ENCODE measurements at regions not wholly inside any gene's neighbourhood (a gene's known extent, or its start where the extent isn't known, plus 50 kb on each side); places are given as distances from the start of the nearest gene placed in this dataset.
"Not testable (repeated sequence)": the region's sequence is repeated elsewhere in the genome, so short reads cannot be mapped to it uniquely, and the experiment has no call there.

DNA sequence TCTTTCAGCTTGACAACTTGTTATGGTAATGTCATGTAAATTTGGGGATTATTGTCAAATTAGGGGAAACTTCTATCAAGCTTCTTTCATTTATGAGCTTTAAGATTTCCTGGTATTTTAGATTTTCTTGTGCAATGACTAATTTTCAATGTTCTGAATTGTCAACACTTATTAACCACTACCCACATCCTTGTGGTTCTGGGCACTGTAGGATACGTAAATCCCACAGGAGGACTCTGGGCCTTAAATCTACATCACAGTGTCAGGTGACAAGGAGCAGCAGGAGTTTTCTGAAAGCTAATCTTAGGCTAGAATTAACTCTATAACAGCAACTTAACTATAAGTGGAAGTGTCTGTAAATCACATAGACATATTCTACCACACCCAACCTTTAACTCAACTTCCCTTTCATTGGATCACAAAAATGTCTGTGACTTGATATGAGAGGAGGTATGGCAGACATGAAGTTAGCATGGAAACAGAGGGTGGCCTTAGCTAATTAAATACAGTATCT lies 397.7 kb downstream of the HLX start:
- Histone ChIP-seq H3K27me3 (ENCODE audit: control insufficient read depth, insufficient read depth, low read length) (no peaks in the 10 kb centered on the region), H3K9ac (ENCODE audit: low read length) (no peak overlapping the region), H3K36me3 (ENCODE audit: control insufficient read depth, insufficient read depth, low read length) (no peaks in the 10 kb centered on the region), H3K4me1 (ENCODE audit: control insufficient read depth, insufficient read depth, low read length) (no peaks in the 10 kb centered on the region), H3K27ac (ENCODE audit: low read depth, low read length) (no peak overlapping the region), H3K4me3 (ENCODE audit: low read length) (no peak overlapping the region)

DNA sequence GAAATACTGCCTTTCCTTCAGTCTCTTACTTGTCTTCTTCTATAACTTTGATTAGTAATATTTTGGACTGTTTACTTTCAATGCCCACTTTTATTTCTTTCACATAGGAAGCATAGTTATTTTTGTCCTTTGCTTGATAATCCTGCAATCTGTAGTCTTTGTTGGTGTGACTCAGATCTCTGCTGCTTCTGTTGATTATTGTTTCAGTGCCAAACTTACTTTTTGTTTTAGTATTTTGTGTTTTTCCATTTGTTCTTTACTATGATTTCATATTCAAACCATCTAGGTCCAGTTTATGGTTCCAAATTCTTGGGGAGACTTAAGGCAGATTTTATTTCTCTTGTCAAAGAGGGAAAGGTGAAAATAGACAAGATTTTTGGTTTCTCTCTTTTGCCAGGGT lies 399.9 kb downstream of the HLX start:
- Histone ChIP-seq H3K36me3 (ENCODE audit: control insufficient read depth, insufficient read depth, low read length) (no peaks in the 10 kb centered on the region), H3K4me1 (ENCODE audit: control insufficient read depth, insufficient read depth, low read length) (peaks cover 7% of the 10 kb centered on the region), H3K9ac (ENCODE audit: low read length) (no peak overlapping the region), H3K27ac (ENCODE audit: low read depth, low read length) (no peak overlapping the region), H3K4me3 (ENCODE audit: low read length) (no peak overlapping the region), H3K27me3 (ENCODE audit: control insufficient read depth, insufficient read depth, low read length) (no peaks in the 10 kb centered on the region)

DNA sequence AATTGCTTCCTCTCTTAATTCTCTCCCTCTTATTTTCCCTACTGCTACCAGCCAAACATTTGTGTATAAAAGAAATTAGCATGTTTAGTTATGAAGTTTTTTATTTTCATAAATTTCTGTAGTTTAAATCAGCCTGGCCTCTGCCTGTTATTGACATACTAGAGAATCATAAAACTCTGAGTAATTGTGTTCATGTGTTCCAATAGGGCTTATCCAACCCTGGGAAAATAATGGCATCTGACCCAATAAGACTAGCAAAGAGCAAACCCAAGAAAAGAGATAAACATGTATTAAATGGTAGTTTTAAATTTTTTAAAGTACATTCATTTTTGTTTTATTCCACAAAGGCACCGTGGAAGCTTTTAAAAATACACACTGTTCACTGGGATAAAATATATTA lies 404.3 kb downstream of the HLX start:
- H3K36me3 ChIP-seq (ENCODE audit: control insufficient read depth, insufficient read depth, low read length) = no peaks in the 10 kb centered on the region

DNA sequence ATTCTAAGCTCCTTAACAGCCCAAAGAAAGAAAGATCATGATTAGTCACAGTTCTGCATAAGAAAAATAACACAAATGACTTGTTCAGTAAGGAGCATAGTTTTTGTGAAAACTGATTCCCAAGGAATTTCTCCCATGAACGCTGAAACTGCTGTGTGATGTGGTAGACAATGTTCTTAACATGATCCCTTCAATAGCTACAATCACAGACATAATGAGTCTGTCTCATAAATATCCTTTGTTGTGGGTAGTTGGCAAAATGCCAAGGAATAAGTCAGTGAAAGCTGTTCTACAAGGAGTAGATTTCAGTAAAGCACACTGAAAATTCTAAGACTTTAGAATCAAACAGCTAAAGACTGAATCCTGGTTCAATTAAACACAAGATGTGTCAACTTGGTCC lies 404.8 kb downstream of the HLX start:
- Histone ChIP-seq H3K27ac (ENCODE audit: low read depth, low read length) (no peak overlapping the region), H3K4me3 (ENCODE audit: low read length) (no peak overlapping the region), H3K4me1 (ENCODE audit: control insufficient read depth, insufficient read depth, low read length) (peaks cover 7% of the 10 kb centered on the region), H3K27me3 (ENCODE audit: control insufficient read depth, insufficient read depth, low read length) (no peaks in the 10 kb centered on the region), H3K36me3 (ENCODE audit: control insufficient read depth, insufficient read depth, low read length) (no peaks in the 10 kb centered on the region), H3K9ac (ENCODE audit: low read length) (no peak overlapping the region)

More for the DNA sequence above, 404.3 kb downstream of the HLX start:
- no peak overlapping the region for H3K4me3 ChIP-seq (ENCODE audit: low read length)
- no peak overlapping the region for H3K27ac ChIP-seq (ENCODE audit: low read depth, low read length)
- H3K9ac ChIP-seq (ENCODE audit: low read length) = no peak overlapping the region
- peaks cover 7% of the 10 kb centered on the region for H3K4me1 ChIP-seq (ENCODE audit: control insufficient read depth, insufficient read depth, low read length)
- no peaks in the 10 kb centered on the region for H3K27me3 ChIP-seq (ENCODE audit: control insufficient read depth, insufficient read depth, low read length)

DNA sequence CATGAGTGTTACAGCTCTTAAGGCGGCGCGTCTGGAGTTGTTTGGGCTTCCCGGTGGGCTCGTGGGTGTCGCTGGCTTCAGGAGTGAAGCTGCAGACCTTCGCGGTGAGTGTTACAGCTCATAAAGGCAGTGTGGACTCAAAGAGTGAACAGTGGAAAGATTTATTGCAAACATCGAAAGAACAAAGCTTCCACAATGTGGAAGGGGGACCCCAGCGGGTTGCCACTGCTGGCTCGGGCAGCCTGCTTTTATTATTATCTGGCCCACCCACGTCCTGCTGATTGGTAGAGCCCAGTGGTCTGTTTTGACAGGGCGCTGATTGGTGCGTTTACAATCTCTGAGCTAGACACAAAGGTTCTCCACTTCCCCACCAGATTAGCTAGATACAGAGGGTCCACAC lies 405.7 kb downstream of the HLX start:
- H3K4me1 ChIP-seq (ENCODE audit: control insufficient read depth, insufficient read depth, low read length); H3K4me3 ChIP-seq (ENCODE audit: low read length); H3K9ac ChIP-seq (ENCODE audit: low read length); H3K27ac ChIP-seq (ENCODE audit: low read depth, low read length); H3K27me3 ChIP-seq (ENCODE audit: control insufficient read depth, insufficient read depth, low read length); H3K36me3 ChIP-seq (ENCODE audit: control insufficient read depth, insufficient read depth, low read length): not testable (repeated sequence)

DNA sequence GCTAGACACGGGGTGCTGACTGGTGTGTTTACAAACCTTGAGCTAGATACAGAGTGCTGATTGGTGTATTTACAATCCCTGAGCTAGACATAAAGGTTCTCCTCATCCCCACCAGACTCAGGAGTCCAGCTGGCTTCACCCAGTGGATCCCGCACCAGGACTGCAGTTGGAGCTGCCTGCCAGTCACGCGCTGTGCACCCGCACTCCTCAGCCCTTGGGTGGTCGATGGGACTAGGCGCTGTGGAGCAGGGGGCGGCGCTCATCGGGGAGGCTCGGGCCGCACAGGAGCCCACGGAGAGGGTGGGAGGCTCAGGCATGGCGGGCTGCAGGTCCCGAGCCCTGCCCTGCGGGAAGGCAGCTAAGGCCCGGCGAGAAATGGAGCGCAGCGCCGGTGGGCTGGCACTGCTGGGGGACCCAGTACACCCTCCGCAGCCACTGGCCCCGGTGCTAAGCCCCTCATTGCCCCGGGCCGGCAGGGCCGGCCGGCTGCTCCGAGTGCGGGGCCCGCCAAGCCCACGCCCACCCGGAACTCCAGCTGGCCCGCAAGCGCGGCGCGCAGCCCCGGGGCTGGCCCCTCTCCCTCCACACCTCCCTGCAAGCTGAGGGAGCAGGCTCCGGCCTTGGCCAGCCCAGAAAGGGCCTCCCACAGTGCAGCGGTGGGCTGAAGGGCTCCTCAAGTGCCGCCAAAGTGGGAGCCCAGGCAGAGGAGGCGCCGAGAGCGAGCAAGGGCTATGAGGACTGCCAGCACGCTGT lies 406.4 kb downstream of the HLX start:
- H3K27ac ChIP-seq (ENCODE audit: low read depth, low read length); H3K4me3 ChIP-seq (ENCODE audit: low read length): not testable (repeated sequence)

DNA sequence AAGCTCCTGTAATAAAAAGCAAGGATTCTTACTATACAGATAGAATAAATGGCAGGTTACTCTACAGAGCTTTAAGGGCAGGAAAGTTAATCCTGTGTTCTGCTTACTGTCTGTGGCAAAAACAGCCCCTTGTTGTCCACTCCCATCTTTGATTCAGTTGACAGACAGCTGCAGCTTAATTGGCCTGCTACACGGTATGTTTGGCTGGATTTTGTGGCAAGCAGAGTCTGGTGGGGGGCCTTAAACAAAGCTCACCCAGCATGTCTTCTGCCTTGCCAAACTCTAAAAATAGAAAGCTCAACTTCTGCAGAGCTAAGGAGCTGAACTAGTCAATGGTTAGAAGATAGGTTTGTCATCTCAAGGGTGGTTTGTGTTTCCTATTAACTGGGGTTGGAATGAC lies 407.2 kb downstream of the HLX start:
- Histone ChIP-seq H3K4me3 (ENCODE audit: low read length) (no peak overlapping the region), H3K27me3 (ENCODE audit: control insufficient read depth, insufficient read depth, low read length) (no peaks in the 10 kb centered on the region), H3K27ac (ENCODE audit: low read depth, low read length) (no peak overlapping the region), H3K36me3 (ENCODE audit: control insufficient read depth, insufficient read depth, low read length) (no peaks in the 10 kb centered on the region), H3K4me1 (ENCODE audit: control insufficient read depth, insufficient read depth, low read length) (peaks cover 7% of the 10 kb centered on the region), H3K9ac (ENCODE audit: low read length) (no peak overlapping the region)

More for the DNA sequence above, 406.4 kb downstream of the HLX start:
- not testable (repeated sequence) for H3K9ac ChIP-seq (ENCODE audit: low read length); H3K36me3 ChIP-seq (ENCODE audit: control insufficient read depth, insufficient read depth, low read length); H3K27me3 ChIP-seq (ENCODE audit: control insufficient read depth, insufficient read depth, low read length); H3K4me1 ChIP-seq (ENCODE audit: control insufficient read depth, insufficient read depth, low read length)

DNA sequence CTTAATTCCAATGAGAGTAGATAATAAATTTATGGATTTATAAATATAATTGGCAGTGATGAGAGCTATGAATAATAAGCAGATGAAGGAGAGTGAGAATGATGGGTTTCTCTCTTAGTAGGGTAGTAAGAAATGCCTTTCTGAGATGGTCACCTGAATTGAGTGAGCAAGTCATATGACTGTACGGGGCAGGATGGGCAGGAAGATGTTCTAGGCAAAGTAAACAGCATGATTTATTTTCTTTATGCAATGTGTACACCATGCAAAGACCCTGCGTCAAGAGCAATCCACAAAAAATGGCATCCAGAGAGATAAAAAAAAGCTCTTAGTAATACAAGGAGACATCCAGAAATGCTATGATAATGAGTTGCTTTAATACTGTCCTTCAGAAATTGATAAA lies 409.9 kb downstream of the HLX start:
- Histone ChIP-seq H3K4me3 (ENCODE audit: low read length) (no peak overlapping the region), H3K27ac (ENCODE audit: low read depth, low read length) (no peak overlapping the region), H3K4me1 (ENCODE audit: control insufficient read depth, insufficient read depth, low read length) (peaks cover under 1% of the 10 kb centered on the region), H3K27me3 (ENCODE audit: control insufficient read depth, insufficient read depth, low read length) (no peaks in the 10 kb centered on the region), H3K9ac (ENCODE audit: low read length) (no peak overlapping the region), H3K36me3 (ENCODE audit: control insufficient read depth, insufficient read depth, low read length) (no peaks in the 10 kb centered on the region)

DNA sequence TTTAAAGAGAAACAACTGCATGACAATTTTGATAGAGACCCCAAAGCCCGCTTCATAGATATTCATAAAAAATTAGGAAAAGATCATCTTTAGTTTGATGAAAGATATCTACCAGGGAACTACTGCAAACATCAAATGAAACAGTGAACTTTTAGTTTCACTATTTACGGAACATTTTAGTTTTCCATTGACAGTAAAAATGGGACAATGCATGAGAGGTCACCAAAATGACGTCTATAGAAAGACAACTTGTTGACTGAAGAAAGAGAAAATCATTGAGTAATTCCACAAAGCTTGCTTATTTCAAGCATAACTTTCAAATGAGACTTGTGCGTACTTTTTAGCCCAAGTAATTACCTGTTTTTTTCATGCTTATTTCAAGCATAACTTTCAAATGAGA lies 411.4 kb downstream of the HLX start:
- Histone ChIP-seq H3K9ac (ENCODE audit: low read length) (no peak overlapping the region), H3K36me3 (ENCODE audit: control insufficient read depth, insufficient read depth, low read length) (no peaks in the 10 kb centered on the region), H3K27ac (ENCODE audit: low read depth, low read length) (no peak overlapping the region), H3K4me3 (ENCODE audit: low read length) (no peak overlapping the region), H3K4me1 (ENCODE audit: control insufficient read depth, insufficient read depth, low read length) (no peaks in the 10 kb centered on the region), H3K27me3 (ENCODE audit: control insufficient read depth, insufficient read depth, low read length) (no peaks in the 10 kb centered on the region)

DNA sequence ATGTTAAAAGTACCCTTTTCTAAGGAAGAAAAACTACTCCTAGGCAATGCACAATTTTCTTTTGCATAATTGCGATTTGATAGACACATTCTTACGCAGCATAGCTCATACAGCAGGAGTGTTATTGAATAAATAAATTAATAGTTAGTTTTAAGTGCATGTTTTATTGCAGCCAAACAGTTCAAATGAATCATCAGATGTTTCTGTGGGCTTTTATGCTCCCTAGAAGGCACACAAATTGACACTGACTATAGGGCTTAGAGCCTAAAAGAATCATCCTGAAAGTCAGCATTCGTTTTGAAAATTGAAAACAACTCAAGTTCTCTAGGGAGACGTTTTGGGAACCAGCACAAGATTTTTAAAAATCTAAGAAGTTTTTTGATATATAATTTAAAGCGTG lies 411.9 kb downstream of the HLX start:
- no peaks in the 10 kb centered on the region for H3K27me3 ChIP-seq (ENCODE audit: control insufficient read depth, insufficient read depth, low read length)
- H3K4me1 ChIP-seq (ENCODE audit: control insufficient read depth, insufficient read depth, low read length) = no peaks in the 10 kb centered on the region
- no peaks in the 10 kb centered on the region for H3K36me3 ChIP-seq (ENCODE audit: control insufficient read depth, insufficient read depth, low read length)
- no peak overlapping the region for H3K9ac ChIP-seq (ENCODE audit: low read length)
- H3K4me3 ChIP-seq (ENCODE audit: low read length) = no peak overlapping the region
- no peak overlapping the region for H3K27ac ChIP-seq (ENCODE audit: low read depth, low read length)

DNA sequence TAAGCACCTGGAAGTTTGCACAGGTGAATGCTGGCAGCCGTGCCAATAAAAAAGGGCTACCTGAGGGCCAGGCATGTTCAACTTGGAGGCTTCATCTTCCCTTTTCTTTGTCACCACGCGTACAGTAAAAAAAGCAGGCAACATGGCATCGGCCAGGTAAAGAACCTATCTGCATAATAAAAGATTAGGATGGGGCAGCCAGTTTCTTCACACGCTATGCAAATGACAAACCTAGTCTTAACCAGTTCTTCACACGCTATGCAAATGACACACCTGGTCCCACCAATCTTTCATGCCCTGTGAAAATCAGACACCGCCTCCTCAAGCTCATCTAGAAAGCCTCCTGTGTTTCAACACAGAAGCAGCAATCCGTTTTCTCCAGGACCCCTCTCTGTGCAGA lies 413.4 kb downstream of the HLX start:
- Histone ChIP-seq H3K27ac (ENCODE audit: low read depth, low read length) (no peak overlapping the region), H3K4me1 (ENCODE audit: control insufficient read depth, insufficient read depth, low read length) (no peaks in the 10 kb centered on the region), H3K4me3 (ENCODE audit: low read length) (no peak overlapping the region), H3K36me3 (ENCODE audit: control insufficient read depth, insufficient read depth, low read length) (no peaks in the 10 kb centered on the region), H3K9ac (ENCODE audit: low read length) (no peak overlapping the region), H3K27me3 (ENCODE audit: control insufficient read depth, insufficient read depth, low read length) (no peaks in the 10 kb centered on the region)

DNA sequence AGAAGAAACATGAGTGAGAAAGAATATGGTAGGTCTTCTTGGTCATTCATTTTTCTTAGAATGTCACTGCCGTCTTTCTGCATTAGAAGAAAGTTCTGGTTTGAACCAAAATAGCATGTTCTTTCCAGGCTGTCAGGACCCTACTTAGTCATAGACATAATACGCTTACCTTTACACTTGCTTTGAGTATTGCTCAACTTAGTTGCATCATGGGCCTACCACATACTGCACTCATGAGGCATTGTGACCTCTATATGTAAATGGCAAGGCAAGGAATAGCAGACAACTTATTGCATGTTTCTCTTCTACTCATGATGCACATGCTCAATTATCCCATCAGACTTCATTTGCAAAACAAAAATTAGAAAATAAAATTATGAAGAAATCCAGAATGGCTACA lies 415.0 kb downstream of the HLX start:
- Histone ChIP-seq H3K4me1 (ENCODE audit: control insufficient read depth, insufficient read depth, low read length) (no peaks in the 10 kb centered on the region), H3K27me3 (ENCODE audit: control insufficient read depth, insufficient read depth, low read length) (no peaks in the 10 kb centered on the region), H3K27ac (ENCODE audit: low read depth, low read length) (no peak overlapping the region), H3K9ac (ENCODE audit: low read length) (no peak overlapping the region), H3K36me3 (ENCODE audit: control insufficient read depth, insufficient read depth, low read length) (no peaks in the 10 kb centered on the region), H3K4me3 (ENCODE audit: low read length) (no peak overlapping the region)

DNA sequence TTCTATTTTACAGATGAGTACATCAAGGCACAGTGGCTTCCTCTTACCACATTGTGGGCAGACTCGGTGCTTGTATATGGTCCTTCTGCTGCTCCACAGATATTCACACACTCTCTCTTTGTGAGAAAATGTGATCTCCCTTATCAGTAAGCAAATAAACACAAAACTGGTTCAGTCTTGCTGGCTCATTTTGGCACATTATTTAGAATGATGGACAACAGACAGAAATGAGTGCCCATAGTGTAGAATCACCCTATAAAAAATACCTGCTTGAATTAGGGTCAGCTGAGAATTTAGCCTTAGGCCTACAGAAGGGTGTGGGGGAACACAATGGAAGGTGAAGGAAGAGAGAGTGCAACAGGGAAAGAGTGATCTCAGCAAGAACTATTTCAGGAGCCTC lies 423.1 kb downstream of the HLX start:
- Histone ChIP-seq H3K4me1 (ENCODE audit: control insufficient read depth, insufficient read depth, low read length) (no peaks in the 10 kb centered on the region), H3K9ac (ENCODE audit: low read length) (no peak overlapping the region)

More for the DNA sequence above, 423.1 kb downstream of the HLX start:
- H3K27me3 ChIP-seq (ENCODE audit: control insufficient read depth, insufficient read depth, low read length) = no peaks in the 10 kb centered on the region
- H3K4me3 ChIP-seq (ENCODE audit: low read length) = no peak overlapping the region
- no peaks in the 10 kb centered on the region for H3K36me3 ChIP-seq (ENCODE audit: control insufficient read depth, insufficient read depth, low read length)
- H3K27ac ChIP-seq (ENCODE audit: low read depth, low read length) = no peak overlapping the region

Measured in rectal smooth muscle tissue (tissue), 1 donor.